ENCODE measurements at regions not wholly inside any gene's neighbourhood (a gene's known extent, or its start where the extent isn't known, plus 50 kb on each side); places are given as distances from the start of the nearest gene placed in this dataset.

GRCh38 chrX:68930542-68931317 is 101.9 kb downstream of the EFNB1 start:
- DNase-seq (ENCODE audit: low spot score), result no peak

DNA sequence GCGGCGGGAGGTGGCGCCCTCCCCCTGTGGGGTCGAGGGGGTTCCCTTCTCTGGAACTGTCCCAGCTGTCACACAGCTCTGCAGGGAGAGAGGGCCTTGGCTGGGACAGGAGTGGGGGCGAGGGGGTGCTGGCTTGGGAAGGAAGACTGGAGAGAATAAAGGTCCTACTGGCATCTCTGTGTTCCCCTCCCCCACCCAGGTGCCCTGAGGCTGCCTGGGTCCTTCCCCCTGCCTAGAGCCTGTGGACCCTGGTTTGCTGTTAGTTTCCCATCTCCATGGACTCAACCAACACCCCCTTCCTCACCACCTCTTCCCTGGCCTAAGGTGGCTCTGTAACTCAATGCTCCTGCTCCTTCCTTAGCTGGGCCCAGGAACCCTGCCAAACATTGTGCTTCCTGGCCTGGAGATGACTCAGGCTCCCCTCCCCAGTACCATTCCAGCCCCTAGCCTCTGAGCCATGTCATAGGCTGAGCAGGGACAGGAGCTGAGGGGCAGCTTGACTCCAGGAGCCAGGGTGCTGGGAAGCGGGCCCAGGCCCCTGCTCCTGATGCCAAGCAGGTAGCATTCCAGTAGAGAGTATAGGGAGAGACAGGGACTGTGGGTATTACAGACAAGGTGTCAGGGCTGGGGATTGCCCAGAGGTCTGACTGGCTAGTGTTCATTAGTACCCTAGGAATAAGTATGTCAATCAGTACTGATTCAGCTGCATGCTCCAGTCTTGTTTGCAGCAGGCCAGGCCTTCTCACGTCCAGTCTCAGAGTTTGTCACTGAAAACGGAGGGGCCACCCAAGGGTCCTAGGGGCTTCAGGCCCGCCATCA is 100.7 kb downstream of the EFNB1 start:
- no peak for DNase-seq (ENCODE audit: low spot score)

- no peak for DNase-seq (ENCODE audit: low spot score)
Measured at GRCh38 chrX:68928401-68928800, 99.6 kb downstream of the EFNB1 start.

DNA sequence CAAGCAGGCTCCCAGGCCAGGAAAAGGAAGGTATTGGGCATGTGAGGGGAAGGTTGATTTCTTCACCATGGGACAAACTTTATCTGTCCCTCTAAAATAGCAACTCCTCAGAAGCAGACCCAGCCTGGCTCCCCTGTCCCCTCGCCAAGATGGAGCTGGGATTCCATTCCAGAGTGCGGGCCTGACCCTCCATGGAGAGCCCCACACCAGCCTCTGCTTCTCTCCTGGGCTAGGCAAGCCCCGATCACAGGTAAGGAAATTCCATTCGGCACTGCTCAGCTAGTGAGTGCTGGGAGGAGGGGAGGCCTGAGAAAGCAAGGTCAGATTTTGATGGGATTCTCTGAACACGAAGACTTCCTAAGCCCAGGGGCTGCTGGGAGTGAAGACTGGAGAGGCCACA is 98.4 kb downstream of the EFNB1 start:
- DNase-seq (ENCODE audit: low spot score), result no peak

DNA sequence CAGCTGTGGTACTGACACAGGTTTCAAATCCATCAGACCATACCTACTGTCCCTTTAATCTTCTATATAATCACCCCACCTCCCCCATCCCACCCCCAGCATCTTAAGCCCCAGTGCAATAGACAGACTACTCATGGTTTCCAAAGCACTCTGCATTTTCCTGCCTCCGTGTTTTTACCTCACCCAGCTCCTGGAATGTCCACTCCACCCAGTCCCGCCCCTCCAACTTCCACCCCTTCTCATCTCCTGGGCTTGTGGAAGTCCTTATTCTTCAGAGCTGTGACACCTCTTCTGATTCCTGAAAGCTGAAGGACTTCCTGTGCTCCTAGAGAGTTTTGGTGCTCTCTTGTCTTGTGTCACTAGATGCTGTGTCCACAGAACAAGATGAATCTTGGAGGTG is 94.3 kb downstream of the EFNB1 start:
- DNase-seq (ENCODE audit: low spot score), result no peak

DNA sequence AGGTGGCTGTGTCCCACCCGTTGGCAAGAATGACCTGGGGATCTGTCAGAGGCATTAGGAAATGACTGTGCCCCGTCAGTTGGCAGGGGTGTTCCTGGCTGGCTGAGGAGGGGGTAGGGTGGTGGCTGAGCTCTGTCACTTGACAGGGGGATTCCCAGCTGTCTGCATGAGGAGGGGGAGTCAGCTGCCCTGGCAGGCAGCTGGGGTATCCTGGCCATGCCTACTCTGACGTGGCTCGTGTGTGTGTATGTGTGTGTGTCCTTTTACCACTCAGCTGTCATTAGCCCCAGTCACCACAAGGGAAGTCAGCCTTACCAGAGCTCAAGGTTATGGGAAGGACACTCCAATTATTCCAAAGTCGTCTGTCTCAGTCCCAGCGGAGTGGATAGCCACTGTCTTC is 93.2 kb downstream of the EFNB1 start:
- DNase-seq (ENCODE audit: low spot score), result no peak

- DNase-seq (ENCODE audit: low spot score), result no peak
Measured at GRCh38 chrX:68920561-68920960, 91.7 kb downstream of the EFNB1 start.

DNA sequence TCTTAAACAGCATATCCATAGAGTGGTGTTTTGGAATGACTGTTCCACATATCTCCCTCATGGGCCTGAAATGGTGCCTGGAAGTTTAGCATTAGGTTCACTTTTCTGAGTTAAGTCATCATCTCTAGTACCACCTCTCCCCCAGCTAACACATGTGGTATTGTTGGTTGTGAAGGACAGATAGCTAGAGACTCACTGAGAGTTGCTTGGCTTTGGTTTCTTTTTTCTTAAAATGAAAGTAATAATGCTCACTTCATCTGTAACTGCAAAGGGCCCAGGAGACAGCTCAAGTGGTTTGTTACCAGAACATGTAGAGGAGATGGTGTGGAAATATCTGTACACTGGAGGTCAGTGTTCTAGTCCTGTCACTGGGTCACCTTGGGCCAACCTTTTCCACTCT is 90.9 kb downstream of the EFNB1 start:
- DNase-seq (ENCODE audit: low spot score), result no peak

- DNase-seq (ENCODE audit: low spot score), result no peak
Measured at GRCh38 chrX:68918202-68918601, 89.4 kb downstream of the EFNB1 start.

DNA sequence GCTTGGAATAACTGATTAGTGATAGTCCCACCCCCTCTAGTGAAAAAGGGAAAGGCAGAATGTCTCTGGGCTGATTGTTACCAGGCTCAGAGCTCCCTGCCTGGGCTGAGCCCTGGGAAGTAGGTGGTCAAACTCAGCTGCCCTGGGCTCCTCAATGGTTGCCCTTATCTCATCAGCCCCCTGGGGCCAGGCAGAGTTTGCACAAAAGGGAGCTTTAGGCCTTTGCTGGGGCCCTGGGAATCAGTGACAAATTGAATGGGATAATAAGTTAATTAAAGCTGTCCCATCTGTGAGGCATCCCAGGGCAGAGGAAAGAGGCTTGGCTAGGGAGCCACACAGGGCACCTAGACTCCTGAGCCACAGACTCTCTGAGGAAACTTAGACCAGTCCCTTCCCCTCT is 89.0 kb downstream of the EFNB1 start:
- DNase-seq (ENCODE audit: low spot score), result no peak

DNA sequence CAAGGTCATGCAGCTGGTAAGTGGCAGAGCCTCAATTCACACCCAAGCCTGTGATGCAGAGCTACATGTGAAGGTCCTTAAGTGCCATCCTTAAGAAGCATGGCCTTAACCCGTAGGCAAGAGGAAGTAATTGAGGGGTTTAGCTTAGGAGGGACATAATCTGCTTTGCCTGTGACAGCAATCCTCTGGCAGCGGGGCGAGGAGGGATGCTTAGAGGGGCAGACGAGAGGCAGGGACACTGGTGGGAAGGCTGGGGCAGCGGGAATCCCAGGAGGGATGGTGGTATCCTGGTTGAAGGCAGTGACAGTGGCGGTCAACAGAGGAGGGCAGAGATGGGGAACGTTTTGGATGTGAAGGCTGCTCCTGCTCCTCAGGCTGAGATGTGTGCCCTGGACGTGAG is 88.1 kb downstream of the EFNB1 start:
- DNase-seq (ENCODE audit: low spot score), result no peak

- DNase-seq (ENCODE audit: low spot score), result no peak
Measured at GRCh38 chrX:68915778-68916177, 87.0 kb downstream of the EFNB1 start.

DNA sequence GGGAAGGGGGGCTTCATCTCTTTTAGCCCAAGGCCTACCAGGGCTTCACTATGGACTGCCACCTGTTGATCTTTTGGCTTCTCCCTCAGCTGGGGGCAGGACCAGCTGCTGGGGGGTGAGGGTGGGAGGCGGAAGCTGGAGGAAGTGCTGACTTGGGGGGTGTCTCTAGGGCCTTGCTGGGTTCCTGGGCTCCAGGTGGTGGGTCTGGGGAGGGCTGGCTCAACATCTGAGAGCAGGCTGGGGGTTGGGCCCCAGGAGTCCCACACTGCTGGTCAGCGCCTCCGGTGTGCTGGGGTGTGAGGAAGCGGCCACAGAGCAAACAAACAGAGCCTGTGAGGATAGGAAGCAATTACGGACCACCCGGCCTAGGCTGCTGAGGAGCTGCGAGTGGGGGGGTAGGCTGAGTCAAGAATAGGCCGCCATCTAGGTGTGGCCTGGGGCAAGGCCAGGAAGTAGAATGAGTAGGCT is 85.7 kb downstream of the EFNB1 start:
- DNase-seq (ENCODE audit: low spot score), result no peak

DNA sequence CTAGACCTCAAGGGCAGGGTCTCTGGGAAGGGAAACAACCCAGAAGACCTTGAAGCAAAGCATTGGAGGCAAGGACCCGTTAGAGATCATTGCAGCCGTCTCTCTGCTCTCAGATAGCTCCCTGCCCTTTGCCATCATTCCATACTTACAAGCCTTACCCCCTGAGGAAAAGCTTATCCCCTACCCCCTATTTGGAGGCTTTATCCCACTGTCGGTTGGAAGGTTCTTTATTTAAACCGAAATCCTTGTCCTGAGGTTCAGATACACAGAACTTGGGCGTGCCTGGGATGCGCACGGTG is 84.4 kb downstream of the EFNB1 start:
- no peak for DNase-seq (ENCODE audit: low spot score)

- DNase-seq (ENCODE audit: low spot score), result no peak
Measured at GRCh38 chrX:68912113-68912512, 83.3 kb downstream of the EFNB1 start.

- no peak for DNase-seq (ENCODE audit: low spot score)
Measured at GRCh38 chrX:68910731-68911428, 82.1 kb downstream of the EFNB1 start.

DNA sequence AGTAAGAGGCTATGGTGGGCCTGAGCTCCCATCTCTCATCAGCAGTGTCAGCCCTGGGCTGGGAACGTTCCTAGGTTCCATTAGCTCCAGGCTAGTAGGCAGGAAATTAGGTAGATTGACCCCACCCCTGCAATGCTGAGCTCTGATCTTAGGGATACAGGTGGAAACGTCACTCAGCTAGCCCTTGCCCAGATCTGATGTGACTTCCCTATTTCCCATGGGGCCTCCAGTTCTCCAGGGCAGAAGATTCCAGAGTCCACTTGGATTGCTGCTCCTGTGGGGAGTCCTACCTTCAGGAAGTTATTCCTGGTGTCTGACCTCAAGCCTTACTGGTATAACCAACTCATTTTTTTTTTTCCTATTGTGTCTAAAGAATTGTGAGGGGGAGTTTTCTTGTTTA is 81.1 kb downstream of the EFNB1 start:
- DNase-seq (ENCODE audit: low spot score), result no peak

GRCh38 chrX:68908071-68908470 is 79.2 kb downstream of the EFNB1 start:
- DNase-seq (ENCODE audit: low spot score), result no peak

- DNase-seq (ENCODE audit: low spot score), result no peak
Measured at GRCh38 chrX:68902706-68903504, 74.1 kb downstream of the EFNB1 start.

GRCh38 chrX:68901519-68901918 is 72.7 kb downstream of the EFNB1 start:
- no peak for DNase-seq (ENCODE audit: low spot score)

DNA sequence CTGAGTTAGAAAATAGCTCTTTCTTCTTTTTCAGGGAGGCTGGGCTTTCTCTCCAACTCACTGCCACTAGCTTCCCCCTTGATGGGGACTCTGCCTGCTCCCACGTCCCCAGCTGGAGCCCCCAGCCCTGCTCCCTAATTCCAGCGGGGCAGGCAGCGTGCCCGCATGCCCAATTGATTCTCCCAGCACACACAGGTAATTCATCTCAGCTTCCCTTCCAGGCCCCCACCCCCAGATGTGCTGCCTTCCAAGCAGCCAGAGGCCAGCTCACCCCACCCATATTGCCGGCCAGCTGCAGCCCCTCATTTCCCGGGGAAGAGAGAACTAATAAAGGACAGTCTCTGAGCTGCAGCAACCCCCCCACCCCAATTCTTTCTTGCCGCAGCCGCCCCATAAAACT is 69.8 kb downstream of the EFNB1 start:
- no peak for DNase-seq (ENCODE audit: low spot score)

Measured in mesenteric fat pad (tissue), 1 donor.